Stimulated activated CD4-positive, alpha-beta T cell treated with anti-CD3 and anti-CD28 coated beads, TNF-alpha, amount 100 ng/mL, for 4 hours (primary cell): ENCODE measurements at regions not wholly inside any gene's neighbourhood (a gene's known extent, or its start where the extent isn't known, plus 50 kb on each side); places are given as distances from the start of the nearest gene placed in this dataset.
"Not testable (repeated sequence)": the region's sequence is repeated elsewhere in the genome, so short reads cannot be mapped to it uniquely, and the experiment has no call there.

Source experiments
- DNase-seq, 3 experiments: peaks; one replicate each; pipeline ENCODE4 v3.0.0-alpha.2; 2020; ENCODE audit warnings: low read depth in 3 of 3

DNA sequence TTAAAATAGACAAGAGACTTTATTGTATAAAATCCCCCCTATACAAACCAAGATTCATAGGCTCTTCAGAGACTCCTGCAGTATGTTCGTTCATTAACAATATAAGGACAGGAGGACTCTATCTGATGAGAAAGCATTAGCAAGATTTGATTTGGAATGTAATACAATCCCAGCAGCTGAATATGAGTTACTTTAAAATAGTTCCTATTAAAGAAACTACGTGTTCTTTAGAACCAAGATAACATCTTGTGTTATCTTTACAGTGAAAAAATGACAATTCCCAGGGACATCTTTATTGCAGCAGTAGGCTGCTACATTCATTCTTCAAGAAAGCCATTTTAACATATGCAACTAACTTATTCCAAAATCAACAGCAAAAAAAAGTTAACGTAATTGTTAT is 1360.1 kb upstream of the GJE1 start:
- DNase-seq: no peak

DNA sequence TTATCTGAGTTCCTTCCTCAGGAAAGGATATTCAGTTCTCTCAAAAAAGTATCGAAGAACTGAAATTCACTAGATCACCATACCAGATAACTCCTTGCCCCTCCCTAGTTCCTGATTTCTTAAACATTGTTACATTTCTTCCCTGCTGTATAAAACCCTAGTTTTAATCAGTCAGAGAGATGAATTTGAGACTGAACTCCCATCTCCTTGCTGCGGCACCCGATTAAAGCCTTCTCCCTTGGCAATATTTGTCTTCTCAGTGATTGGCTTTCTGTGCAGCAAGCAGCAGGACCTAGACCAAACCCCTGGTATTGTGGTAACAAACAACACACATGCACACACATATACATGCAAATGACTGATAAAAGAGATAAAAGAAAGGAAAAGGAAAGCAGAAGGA is 1364.6 kb upstream of the GJE1 start:
- DNase-seq: no peak

DNA sequence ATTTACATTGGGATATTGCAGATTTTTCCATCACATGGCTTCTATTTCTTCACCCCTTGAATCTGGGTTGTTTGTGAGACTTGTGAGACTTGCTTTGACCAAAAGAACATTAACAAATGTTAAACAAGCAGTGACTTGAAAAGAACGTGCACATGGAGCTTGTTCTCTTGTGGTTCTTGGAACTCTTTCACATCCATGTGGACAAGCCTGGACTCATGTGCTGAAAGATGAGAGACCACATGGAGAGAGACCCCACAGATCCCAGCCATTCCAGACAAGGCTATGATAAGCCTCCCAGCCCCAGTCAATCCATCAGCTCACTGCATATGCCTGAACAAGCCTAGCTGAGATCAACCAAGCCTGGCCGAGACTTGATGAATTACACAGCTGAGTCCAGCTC is 1365.7 kb upstream of the GJE1 start:
- no peak for DNase-seq

DNA sequence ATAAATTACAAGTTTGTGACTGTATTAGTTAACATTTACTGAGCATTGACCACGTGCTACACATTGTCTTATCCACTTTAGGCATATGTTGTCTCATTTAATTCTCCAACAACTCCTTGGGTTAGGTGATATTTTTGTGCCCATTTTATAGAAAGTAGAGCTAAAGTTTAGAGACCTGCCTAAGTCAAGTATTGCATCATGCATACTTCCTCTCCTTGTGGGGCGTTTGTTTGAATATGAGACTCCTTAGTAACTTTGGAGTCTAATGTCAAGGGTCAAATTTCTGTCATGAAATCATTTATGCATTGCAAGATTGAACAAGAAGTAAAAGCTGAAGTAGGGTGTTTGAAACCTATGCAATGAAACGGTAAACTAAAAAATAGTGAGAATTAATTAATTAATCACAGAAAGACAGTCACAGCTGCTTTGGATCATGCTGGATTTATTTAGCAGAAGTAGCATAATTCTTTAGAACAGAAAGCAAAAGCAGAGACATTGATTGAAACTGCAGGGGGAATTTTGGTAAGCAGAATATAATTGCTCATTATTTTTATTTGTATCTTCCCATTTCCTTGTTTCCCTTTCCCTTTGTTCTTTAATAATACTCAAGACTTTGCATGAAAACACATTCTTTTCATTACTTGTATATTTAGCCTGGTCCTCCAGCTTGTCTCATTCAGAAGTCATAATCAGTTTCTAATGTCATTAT is 1374.4 kb upstream of the GJE1 start:
- no peak for DNase-seq

DNA sequence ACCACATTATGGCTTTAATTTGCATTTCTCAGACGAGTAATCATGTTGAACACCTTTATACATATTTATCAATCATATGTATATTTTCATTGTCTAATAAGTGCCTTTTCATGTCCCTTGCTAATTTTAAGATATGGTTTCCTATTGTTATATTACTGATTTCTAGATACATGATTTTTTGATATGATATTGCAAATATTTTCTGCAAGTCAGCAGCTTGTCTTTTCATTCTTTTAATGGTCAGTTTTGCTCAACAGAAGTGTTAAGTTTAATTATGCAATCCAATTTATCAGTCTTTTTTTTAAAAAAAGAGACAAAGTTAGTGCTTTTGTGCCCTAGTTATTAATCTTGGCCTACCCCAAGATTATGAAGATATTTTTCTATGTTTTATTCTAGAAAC is 1377.8 kb upstream of the CITED2 start:
- DNase-seq: no peak

DNA sequence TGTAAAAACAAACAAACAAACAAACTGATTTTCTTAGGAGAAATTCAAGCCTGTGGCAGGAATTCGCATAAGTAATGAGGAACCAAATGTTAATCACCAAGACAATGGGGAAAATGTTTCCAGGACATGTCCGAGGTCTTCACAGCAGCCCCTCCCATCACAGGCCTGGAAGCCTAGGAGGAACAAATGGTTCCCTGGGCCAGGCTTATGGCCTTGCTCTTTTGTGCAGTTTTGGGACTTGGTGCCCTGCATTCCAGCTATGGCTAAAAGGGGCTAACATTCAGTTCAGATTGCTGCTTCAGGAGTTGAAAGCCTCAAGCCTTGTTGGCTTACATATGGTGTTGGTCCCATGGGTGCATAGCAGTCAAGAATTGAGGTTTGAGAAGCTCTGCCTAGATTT is 1372.7 kb upstream of the CITED2 start:
- DNase-seq: no peak

DNA sequence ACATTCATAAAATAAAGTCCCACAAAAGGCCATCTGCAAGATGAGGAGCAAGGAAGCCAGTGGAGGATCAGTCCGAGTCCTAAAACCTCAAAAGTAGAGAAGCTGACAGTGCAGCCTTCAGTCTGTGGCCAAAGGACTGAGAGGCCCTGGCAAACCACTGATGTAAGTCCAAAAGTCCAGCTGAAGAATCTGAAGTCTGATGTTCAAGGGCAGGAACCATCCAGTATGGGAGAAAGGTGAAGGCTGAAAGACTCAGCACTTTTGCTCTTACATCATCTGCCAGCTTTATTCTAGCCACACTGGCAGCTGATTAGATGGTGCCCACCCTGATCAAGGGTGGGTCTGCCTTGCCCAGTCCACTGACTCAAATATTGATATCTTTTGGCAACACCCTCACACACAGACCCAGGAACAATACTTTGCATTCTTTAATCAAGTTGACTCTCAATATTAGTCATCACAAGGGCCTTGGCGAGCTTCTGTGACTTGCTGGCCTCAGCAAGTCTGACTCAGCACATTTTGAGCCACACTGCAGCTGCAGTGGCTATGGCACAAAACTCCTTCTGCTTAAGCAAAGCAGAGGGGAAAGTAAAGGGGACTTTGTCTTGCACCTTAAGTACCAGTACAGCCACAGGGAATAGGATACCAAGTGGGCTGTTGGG is 1370.3 kb upstream of the CITED2 start:
- DNase-seq: no peak

DNA sequence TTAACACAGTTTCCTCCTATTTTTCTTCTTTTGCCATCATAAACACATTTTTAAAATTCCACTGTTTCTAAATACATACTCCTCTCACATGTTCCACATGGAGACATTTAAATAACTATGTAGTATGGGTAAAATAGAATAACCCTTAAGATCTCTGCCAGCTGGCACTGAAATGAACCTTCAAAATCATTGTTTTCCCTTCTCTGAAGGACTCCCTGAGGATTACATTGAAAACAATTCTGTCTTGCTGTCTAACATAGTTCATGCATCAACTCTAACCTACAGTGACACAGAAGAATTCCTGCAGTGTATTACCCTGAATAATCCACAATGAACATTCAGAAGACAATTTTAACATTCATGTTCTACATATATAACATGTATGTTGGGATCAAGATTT is 1361.8 kb upstream of the CITED2 start:
- DNase-seq: no peak

DNA sequence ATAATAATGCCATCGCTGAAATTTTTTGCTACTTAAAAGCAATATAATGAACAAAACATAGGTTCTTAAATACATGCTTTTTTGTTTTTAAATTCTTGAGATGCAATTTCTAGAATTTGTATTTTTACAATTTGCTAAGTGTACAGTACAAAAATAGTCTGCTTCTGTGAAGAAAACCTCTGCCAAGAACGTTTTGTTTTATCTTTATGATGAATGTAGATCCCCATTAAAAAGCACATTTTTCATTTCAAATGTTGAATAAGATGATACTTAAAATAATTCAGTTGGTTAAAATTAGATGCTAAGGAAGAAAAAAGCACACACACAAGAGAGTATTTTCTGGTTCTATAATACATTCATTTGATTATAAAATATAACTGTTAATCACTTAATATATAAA is 1358.5 kb upstream of the CITED2 start:
- DNase-seq: no peak

DNA sequence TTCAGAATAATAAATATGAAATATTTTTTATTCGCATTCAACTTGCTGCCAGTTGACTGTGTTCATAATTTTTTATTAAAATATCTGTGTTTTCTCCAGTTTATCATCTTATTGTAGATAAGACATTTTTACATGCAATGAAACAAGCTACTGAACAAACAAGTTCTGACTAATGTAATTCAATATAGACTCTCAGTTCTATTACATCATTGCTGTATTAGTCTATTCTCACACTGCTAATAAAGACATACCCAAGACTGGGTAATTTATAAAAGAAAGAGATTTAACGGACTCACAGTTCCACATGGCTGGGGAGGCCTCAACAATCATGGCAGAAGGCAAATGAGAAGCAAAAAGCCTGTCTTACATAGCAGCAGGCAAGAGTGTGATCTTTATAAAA is 1357.7 kb upstream of the CITED2 start:
- DNase-seq: no peak

DNA sequence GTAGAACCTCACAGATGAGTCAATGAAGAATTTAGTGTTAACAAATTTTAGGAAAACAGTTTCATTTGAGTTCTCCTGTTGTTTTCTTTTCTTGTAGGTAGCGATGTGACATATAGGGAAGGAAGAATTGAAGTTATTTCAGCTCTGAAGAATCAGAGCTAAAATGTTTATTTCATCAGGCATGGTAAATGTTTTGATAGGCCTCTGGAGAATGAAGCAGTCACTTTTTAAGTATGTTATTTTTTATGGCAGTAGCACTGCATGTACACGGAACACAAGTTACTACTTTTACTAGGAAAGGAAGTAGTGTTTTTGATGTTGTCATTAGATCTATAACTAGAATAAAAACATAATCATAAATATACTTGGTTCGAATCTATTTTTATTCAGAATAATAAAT is 1357.3 kb upstream of the CITED2 start:
- no peak for DNase-seq

DNA sequence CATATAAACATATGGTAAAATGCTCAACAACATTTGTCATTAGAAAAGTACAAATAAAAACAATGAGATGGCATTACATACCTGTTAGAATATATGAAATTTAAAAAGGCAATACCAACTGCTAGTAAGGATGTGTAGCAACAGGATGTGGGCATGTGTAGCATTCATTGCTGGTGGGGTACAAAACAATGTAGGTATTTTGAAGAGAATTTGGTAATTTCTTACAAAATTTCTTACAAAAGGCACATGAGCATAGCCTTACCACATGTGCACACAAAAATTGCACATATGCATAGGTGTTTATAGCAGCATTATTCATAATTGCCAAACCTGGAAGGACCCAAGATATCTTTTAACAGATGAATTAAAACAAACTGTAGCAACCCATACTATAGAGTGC is 1355.1 kb upstream of the CITED2 start:
- no peak for DNase-seq

DNA sequence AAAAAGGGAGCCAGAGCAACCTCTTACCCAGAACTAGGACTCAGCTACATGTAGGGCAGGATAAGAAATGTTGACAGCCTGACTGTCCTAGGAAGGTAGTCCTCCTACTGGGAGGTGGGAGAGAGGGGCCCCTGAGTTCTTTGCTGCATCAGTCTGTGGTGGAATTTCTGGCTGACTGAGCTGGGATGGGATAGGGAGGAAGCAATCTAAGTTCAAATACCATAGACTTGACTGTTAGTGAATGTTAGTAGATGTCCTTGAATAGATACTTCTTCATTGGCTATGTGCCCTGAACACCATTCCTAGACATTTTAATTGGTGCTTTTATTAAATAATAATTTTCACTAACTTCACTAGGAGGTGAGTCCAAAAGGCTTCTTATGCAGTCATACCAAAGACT is 1343.6 kb upstream of the CITED2 start:
- DNase-seq: no peak

DNA sequence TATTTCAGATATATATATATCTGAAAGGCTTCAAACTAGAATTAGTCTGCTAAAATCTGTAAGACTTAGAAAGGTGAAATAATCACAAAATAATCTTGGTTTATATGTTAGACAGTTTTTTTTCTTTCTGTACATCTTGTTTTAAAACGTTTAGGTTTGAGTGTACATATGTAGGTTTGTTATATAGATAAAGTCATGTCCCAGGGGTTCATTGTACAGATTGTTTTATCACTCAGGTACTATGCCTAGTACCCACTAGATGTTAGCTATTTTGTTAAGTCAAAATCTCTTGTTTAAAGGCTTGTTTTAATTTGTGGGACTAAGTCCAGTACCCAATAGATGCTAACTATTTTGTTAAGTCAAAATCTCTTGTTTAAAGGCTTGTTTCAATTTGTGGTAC is 1339.0 kb upstream of the CITED2 start:
- no peak for DNase-seq

DNA sequence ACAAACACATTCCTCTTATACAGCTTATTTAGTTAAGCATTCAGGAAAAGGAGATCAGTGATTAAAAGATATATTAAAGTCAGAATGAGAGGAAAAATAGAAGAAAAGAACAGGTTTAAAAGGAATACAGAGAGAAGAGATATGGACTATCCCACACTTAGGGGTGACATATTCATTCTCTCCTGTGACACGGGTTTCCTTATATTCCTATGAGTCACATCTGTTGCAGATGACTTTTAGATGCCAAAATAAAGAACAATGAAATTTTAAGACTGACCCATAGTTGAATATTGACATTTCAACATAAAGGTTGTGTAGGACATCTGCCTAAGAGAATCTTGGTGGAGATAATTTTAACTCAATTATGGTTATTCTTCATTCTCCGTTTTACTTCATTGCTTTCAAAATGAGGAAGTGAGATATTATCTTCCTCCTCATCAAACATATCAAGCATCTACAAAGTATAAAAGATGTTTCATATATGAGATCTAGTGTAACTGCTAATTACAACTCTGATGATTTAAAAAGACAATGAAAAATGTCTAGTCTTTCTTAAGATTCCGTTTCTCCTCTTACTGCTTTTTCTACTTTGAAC is 1336.7 kb upstream of the CITED2 start:
- no peak for DNase-seq

DNA sequence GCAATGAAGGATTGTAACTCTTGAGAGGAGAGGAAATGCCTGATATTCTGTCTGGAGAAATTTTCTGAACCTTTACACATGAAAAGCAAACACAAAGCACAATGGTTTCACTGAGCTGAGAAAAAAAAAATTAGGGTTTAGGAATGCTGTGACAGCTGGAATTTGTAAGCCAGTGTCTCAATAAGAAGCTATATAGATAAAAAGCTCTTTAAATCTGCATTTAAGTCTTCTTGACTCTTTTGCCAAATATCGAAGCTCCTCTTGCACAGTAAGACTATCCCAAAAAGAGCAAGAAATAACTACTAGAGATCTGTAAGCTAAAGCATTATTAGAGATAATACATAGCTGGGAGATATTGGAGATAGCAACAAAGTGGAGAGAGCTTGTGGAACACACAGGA is 1334.0 kb upstream of the CITED2 start:
- DNase-seq: no peak

DNA sequence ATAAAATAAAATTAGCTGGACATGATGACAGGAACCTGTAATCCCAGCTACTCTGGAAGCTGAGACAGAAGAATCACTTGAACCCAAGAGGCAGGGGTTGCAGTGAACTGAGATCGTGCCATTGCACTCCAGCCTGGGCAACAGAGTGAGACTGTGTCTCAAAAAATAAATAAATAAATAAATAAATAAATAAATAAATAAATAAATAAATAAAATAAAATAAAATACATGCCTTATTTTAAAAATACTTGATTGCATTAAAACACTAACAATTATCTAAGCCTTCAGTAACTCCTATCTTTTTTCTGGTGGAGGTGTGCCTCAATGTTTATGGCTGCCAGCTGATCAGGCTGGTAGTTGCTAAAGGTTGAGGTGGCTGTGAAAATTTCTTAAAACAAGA is 1329.6 kb upstream of the CITED2 start:
- not testable (repeated sequence) for DNase-seq

DNA sequence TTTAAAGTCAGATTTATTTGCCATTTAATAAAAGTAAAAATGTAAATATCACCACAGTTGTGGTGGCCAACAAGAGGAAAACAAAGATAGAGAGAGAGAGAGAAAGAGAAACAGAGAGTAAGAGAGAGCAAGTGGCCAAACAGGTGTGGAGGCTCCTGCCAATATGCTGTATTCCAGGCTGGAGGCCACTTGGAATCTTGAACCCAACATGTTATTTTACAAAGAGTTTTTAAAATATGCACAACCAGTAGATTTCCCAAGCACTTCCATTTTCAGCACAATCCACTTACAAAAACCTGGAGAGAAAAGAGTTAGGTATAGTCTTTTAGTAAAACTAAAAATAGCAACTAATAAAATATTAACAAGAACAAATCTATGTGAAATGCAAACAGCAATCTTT is 1323.1 kb upstream of the CITED2 start:
- DNase-seq: no peak

DNA sequence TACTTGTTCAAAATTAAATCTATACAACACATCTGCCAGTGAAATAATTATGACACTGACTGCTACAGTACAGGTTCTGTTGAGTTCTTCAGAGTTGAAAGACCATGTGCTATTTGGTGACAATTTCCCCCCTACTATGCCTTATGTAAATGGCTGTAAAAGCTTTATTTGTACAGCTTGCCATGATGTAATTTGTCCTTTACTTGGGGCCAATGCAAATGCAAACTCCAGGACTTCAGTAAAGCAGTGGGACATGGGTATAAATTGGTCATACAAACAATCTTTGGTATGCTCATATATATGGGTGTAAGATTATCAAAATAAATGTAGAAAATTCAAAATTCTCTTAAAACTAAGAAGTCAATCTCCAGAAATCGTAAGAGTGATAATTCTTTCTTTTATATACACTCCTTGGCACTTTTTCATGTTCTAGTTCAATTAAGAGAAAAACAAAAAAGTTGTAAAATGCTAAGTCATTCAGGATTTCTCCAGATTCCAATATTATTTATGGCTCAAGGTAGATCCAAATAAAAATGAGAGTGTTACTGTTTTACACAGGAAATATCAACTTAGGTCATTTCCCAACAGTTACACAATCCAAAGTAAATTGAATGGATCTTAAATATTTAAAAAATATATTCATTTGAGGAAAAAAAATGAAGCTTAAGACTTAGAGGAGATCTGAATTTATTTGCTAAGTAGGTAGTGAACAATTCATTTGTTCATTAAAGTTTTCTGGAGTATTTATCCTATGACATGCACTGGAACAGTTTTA is 1310.5 kb upstream of the CITED2 start:
- no peak for DNase-seq

DNA sequence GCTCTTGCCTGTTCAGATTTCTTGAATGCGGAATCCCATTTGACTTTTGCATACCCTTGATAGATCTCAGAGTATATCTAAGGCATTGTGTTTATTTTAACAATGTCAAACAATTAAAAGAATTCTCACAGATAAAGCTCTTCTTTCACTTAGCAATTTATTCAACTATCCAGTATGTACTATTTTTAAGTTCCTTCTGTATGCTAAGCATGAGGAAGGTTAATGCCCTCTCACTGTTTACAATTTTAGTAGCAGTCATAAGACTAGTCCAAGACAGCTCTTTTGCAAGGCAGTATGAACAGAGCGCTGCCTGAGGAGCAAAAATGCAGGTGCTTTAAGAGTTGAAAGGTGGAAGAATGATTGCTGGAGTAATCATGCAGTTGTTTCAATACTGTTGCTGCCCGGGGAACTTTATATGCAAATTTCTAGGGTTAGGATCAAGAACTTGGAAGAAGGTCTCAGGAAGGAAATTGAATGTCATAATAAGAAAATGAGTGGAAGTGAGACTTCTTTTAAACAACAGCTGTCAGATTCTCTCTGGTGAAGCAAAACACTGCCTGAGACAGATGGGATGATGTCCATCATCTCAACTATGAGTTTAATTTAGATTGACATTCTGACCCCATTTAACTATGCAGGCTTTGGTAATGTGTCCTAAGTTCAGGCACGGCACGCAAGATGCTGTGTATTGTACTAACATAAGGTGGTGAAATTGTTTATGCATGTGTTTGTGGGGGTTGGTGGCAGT is 1303.5 kb upstream of the CITED2 start:
- DNase-seq: no peak

DNA sequence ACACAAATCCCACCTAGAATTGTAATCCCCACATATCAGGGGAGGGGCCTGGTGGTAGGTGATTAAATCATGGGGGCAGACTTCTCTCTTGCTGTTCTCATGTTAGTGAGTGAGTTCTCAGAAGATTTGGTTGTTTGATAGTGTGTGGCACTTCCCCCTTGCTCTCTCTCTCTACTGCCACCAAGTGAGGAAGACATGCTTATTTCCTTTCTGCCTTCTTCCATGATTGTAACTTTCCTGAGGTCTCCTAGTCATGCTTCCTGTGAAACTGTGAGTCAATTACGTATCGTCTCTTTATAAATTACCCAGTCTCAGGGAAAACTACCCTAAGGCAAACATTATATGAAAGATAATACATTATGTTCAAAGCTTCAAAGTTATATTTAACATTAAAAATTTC is 1297.5 kb upstream of the CITED2 start:
- DNase-seq: no peak

DNA sequence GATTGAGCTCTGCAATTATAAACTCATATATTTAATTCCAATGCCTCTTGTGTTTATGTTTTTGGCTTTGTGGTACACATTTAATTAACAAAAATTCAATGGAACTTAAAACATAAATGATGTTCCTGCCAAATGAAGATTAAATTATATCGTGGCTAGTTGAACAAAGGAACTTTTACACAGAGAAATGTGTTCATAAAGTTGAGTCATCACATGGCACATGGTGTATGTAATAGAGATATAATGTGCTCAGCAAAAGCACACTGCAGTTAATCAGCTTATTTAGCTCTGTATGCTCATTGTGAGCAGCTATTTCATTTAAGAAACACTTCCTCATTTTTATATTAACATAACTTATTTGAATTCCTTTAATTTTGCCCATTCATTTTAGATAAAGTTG is 1295.6 kb upstream of the CITED2 start:
- no peak for DNase-seq
